ENCODE measurements at regions not wholly inside any gene's neighbourhood (a gene's known extent, or its start where the extent isn't known, plus 50 kb on each side); places are given as distances from the start of the nearest gene placed in this dataset.

GRCh38 chr4:152126238-152126637 is 365.4 kb upstream of the GATB start:
- Histone ChIP-seq H3K4me3 (no peak overlapping the region), H3K79me2 (no peaks in the 10 kb centered on the region), H3K4me2 (no peak overlapping the region), H3K9me3 (ENCODE audit: low read depth) (no peaks in the 10 kb centered on the region), H3K9me2 (replicated peaks; ENCODE audit: insufficient read depth) (no peaks in the 10 kb centered on the region), H3K27me3 (no peaks in the 10 kb centered on the region), H3K27ac (no peak overlapping the region), H3K36me3 (replicated peaks; ENCODE audit: insufficient read depth, low read depth) (no peaks in the 10 kb centered on the region), H3K4me1 (ENCODE audit: insufficient read depth) (no peaks in the 10 kb centered on the region), H4K20me1 (ENCODE audit: insufficient read depth, poor library complexity, severe bottlenecking) (no peaks in the 10 kb centered on the region), H2AFZ (no peak overlapping the region)
- TF ChIP-seq EZH2phosphoT487 (IDR thresholded peaks at IDR 0.05; ENCODE audit: low read depth, severe bottlenecking, unreplicated experiment) (no peak), EZH2 (IDR thresholded peaks at IDR 0.05; ENCODE audit: borderline replicate concordance) (no peak), CTCF (IDR thresholded peaks at IDR 0.05; ENCODE audit: poor library complexity) (no peak)
- WGBS (ENCODE audit: low lambda C conversion rate, missing lambda C conversion rate) = 80% methylated on average over 2 of the region's 2 CpGs
- no peak for DNase-seq (ENCODE audit: low spot score)

- Histone ChIP-seq H3K27me3 (no peaks in the 10 kb centered on the region), H3K9me2 (replicated peaks; ENCODE audit: insufficient read depth) (no peaks in the 10 kb centered on the region), H4K20me1 (ENCODE audit: insufficient read depth, poor library complexity, severe bottlenecking) (no peaks in the 10 kb centered on the region), H3K4me3 (no peak overlapping the region), H3K27ac (no peak overlapping the region), H2AFZ (no peak overlapping the region), H3K79me2 (no peaks in the 10 kb centered on the region), H3K4me1 (ENCODE audit: insufficient read depth) (no peaks in the 10 kb centered on the region), H3K9me3 (ENCODE audit: low read depth) (no peaks in the 10 kb centered on the region), H3K4me2 (no peak overlapping the region), H3K36me3 (replicated peaks; ENCODE audit: insufficient read depth, low read depth) (no peaks in the 10 kb centered on the region)
- no peak for DNase-seq (ENCODE audit: low spot score)
- TF ChIP-seq EZH2phosphoT487 (IDR thresholded peaks at IDR 0.05; ENCODE audit: low read depth, severe bottlenecking, unreplicated experiment) (no peak), EZH2 (IDR thresholded peaks at IDR 0.05; ENCODE audit: borderline replicate concordance) (no peak), CTCF (IDR thresholded peaks at IDR 0.05; ENCODE audit: poor library complexity) (no peak)
- 84% methylated on average over 12 of the region's 12 CpGs for WGBS (ENCODE audit: low lambda C conversion rate, missing lambda C conversion rate)
These were observed 358.2 kb upstream of the GATB start for GRCh38 chr4:152118819-152119553.

- Histone ChIP-seq H3K36me3 (replicated peaks; ENCODE audit: insufficient read depth, low read depth) (no peaks in the 10 kb centered on the region), H2AFZ (no peak overlapping the region), H3K79me2 (no peaks in the 10 kb centered on the region), H3K27ac (no peak overlapping the region), H4K20me1 (ENCODE audit: insufficient read depth, poor library complexity, severe bottlenecking) (no peaks in the 10 kb centered on the region), H3K4me1 (ENCODE audit: insufficient read depth) (no peaks in the 10 kb centered on the region), H3K9me3 (ENCODE audit: low read depth) (no peaks in the 10 kb centered on the region), H3K4me3 (no peak overlapping the region), H3K9me2 (replicated peaks; ENCODE audit: insufficient read depth) (no peaks in the 10 kb centered on the region), H3K4me2 (no peak overlapping the region), H3K27me3 (no peaks in the 10 kb centered on the region)
- DNase-seq (ENCODE audit: low spot score) = no peak
- TF ChIP-seq EZH2 (IDR thresholded peaks at IDR 0.05; ENCODE audit: borderline replicate concordance) (no peak), CTCF (IDR thresholded peaks at IDR 0.05; ENCODE audit: poor library complexity) (no peak), EZH2phosphoT487 (IDR thresholded peaks at IDR 0.05; ENCODE audit: low read depth, severe bottlenecking, unreplicated experiment) (no peak)
- 85% methylated on average over 8 of the region's 8 CpGs for WGBS (ENCODE audit: low lambda C conversion rate, missing lambda C conversion rate)
These were observed 357.2 kb upstream of the GATB start for GRCh38 chr4:152117933-152118507.

Data from hepatocyte (in vitro differentiated cells).